Activated CD4-positive, alpha-beta T cell treated with anti-CD3 and anti-CD28 coated beads for 48 hours (primary cell): ENCODE measurements at regions not wholly inside any gene's neighbourhood (a gene's known extent, or its start where the extent isn't known, plus 50 kb on each side); places are given as distances from the start of the nearest gene placed in this dataset.
"Not testable (repeated sequence)": the region's sequence is repeated elsewhere in the genome, so short reads cannot be mapped to it uniquely, and the experiment has no call there.

Experiments used
- DNase-seq: peaks from one replicate; pipeline ENCODE4 v3.0.0-alpha.2; 2020

DNA sequence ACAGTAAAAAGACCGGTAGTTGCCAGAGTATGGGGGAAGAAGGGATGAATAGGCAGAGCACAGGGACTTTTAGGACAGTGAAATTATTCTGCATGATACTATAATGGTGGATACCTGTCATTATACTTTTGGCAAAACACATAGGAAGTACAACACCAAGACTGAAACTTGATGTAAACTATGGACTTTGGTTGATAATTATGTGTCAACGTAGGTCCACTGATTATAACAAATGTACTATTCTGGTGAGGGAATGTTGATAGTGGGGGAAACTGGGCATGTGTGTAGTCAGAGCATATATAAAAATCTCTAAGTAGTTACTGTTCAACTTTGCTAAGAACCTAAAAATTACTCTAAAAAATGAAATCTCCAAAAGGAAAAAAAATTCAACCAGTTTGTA, 629.7 kb downstream of the CCDC85A start:
- no peak for DNase-seq

DNA sequence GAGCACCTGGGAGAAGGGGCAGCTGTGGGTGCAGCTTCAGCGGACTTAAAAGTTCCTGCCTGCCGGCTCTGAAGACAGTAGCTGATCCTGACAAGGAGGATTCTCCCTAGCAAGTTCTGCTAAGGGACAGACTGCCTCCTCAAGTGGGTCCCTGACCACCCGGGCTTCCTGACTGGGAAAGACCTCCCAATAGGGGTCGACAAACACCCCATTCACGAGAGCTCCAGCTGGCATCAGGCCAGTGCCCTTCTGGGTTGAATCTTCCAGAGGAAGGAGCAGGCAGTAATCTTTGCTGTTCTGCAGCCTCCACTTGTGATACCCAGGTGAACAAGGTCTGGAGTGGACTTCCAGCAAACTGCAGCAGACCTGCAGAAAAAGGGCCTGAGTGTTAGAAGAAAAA, 632.9 kb downstream of the CCDC85A start:
- no peak for DNase-seq

DNA sequence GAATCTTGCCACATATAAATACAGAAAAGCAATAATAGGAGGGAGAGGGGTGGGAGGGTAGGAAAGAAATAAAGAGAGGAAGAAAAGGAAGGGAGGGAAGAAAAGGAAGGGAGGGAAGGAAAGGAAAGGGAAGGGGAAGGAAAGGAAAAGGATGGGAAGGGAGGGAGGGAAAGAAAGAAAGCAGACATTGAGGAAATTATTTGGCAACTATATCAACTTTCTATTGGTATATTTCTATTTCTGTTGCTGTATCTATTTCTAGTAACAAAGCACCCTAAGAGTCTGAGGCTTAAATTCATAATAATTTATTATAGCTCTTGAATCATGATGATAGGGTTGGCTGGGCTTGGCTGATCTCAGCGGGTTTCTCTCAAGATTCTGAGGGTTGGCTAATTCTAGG, 648.0 kb downstream of the CCDC85A start:
- no peak for DNase-seq

DNA sequence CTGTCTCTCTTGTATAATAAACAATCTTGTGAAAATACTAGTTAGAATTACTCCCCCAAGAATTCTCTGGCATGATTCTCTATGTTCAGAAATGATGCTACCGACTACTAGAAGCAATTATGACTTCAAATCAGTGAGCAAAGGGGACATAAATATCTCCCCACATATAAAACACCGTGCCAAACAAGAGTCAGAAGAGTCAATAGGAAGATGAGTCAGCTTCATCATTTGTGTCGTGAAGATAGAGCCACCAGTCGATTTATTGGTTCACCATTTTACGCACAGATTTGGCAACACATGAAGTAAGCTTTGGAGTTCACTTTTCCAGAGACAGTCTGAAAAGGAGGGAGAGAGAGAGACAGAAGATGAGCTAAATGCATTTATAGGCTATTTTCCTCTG, 650.9 kb downstream of the CCDC85A start:
- DNase-seq = no peak

DNA sequence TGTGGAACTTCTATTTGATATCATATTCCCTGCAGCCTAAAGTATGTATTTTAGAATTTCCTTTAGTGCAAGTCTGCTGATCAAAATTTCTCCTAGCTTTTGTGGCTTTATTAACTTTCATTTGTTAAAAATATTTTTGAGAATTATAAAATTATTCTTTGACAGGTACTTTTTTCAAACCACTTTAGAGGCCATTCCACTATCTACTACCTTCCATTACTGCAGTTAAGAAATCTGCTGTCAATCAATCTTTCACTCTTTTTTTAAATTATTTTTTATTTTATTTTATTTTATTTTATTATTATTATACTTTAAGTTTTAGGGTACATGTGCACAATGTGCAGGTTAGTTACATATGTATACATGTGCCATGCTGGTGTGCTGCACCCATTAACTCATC, 656.2 kb downstream of the CCDC85A start:
- not testable (repeated sequence) for DNase-seq

DNA sequence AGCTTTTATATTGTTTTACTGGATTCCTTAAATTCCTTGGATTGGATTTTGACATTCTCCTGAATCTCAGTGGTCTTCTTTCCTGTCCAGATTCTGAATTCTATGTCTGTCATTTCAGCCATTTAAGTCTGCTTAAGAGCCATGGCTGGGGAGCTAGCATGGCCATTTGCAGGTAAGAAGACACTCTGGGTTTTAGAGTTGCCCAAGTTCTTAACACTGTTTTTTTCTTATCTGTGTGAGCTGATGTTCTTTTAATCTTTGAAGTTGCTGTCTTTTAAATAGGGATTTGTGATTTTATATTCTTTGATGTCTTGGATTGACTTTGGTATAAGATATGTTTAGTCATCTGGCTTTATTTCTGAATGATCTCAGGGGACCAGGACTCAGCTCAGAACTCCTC, 677.2 kb downstream of the CCDC85A start:
- DNase-seq = no peak

DNA sequence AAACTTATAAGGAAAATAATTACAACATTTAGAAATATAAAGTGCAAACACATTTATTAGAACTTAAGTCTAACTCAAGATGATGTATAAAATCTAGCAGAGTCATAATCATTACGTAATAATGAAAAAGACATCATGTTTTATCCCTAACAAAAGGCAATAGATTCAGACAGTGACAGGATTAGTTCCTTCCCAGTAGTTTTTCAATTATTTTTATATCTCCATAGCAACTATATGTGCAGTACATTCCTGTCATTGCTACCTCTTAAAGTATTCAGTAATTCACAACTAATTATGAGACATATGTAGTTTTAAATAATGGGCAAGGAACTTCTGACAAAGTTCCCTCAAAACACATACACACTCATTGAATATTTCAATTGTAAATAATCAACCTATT, 687.9 kb downstream of the CCDC85A start:
- no peak for DNase-seq

DNA sequence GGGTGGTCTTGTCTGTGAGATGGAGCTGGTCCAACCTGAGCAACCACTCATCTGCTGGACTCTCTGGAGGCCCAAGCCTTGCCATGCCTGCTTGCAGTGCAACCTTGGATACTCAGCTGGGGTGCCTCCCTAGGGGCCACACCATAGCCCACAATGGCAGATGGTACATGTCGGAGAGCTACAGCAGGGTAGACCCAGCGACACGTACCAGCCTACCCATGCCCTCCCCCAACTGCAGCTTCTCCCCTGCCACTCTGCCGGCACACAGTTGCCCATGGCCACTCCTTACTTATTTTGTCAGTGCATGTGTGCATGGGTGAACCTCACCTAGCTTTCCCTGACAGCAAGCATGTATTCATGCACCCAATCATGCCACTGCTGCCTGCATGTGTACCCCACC, 690.9 kb downstream of the CCDC85A start:
- DNase-seq = no peak

DNA sequence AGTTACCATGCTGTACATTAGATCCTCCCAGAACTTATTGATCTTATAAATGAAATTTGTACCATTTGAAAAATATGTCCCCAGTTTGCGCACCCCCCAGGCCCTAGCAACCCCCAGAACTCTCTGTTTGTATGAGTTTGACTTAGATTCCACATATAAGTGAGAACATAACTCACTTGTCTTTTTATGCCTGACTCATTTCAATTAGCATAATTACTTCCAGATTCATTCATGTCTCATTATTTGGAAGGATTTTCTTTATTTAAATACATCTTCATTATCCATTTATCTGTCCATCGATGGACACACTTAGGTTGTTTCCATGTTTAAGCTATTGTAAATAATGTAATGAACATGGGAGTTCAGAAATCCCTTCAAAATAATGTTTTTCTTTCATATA, 705.9 kb downstream of the CCDC85A start:
- no peak for DNase-seq

DNA sequence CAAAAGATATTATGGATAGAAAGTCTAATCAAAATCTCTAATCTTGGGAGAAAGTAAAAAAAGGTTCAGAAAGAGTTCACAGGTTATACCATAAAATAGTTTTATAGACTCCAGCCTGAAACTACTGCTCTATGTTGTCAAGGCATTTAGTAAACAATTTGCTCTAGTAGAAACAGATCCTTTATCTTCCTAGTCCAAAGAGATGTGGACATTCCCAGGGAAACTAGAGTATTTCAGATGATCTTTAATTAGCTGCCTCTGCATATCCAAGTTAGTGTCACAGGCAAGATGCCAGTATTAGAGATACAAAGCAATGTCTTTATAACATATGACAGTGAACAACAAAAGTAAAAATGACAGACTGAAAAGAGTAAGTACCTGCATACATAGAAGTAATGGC, 708.6 kb downstream of the CCDC85A start:
- no peak for DNase-seq

DNA sequence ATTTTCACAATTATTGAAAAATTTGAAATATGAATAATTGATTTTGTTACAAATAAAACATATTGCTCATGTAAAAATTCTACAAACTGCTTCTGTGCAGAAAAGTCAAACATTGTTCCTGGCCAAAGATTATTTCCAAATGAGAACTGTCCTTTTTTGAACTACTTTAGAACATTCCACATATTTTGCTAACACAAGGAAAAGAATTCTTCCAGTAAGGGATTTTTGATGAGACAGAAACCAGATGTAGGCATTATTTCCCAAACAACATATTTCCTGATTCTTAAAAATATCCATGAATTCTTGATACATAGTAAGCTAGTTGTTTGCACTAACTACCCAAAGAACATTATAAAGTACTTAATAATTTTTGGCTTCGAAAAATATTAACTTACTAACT, 715.2 kb downstream of the CCDC85A start:
- no peak for DNase-seq

DNA sequence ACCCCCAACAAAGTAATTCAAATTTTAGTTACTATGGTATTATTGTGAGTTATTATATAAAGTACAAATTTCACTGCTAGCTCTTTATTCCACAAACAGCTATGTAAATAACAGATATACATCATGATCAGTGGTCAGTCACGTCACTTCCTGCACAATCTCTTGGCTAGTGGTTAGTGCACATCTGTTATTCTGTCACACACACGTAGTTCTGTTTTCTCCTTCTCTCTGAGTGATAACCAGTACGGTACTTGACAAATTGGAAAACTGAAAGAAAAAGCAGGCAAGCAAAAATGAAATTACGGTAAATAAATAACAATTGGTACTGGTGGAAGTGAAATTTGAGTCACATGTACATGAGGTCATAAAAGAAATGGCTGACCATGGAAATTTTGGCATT, 728.7 kb downstream of the CCDC85A start:
- DNase-seq = no peak

DNA sequence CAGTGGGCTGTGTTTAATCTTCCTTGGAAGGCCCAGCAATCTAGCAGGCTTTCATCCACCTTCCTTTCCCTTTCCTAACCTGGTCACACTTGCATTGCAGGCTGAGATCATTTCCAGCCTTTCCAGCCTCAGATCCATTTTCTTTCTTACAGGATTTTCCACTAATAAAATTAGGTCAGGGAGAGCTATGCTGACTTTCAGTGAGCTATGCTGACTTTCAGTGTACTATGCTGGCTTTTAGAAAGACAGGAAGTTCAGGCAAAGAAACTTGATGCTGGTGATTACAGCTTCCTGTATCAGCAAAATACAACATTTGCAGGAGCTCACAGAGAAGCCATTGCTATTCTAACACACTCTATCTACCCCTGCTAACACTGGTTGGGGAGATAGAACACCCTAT, 735.0 kb downstream of the CCDC85A start:
- no peak for DNase-seq

DNA sequence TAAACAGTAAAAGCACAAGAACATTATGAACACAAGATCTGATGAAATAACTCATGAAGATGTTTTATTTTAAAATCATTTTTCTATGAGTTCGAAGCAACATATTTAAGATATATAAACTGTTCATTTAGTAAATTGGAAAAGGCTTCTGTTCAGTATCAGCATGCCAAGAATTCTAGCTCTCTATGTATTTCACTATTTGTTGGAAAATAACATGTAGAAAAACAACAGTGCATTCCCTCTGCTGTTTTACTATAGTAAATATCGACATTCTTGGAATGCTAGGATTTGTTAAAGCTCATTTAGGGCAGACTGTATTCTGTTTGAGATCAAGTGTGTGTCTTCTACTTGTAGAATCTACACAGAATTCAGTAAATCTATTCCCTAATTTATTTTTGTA, 750.2 kb downstream of the CCDC85A start:
- no peak for DNase-seq

DNA sequence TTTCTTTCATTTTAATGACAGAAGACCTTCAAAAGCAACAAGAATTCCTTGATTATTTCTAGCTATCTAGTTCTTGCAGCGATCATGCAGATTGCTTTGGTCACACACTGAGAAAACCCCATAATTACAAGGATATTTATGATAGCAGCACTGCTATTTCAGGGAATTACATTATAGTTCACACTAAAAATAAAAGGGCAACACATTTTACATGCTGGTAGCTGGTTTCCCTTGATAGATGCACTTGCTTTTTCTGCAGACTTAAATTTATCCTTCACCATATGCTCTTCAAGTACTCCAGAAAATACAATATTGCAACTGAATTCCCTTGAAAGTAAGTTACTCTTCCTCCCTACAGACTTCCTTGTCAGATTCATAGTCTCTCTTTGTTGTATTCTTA, 751.1 kb downstream of the CCDC85A start:
- no peak for DNase-seq

DNA sequence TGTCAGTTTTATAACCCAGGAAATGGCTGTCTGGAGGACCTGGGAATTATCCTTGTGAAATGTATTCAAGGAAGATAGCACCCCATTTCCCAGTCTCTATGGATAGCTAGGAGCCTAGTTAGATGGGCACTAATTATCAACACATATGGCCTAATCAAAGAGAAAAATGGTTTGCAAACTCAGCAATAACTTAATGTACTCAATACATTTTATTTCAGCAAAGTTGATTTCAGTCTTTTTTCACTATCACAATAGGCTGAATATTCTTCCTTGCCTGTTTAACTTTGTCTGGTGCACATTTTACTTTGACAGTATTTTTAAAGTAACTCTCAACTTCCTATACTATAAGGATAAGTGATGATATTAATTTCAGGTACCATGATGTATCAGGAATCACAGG, 756.3 kb downstream of the CCDC85A start:
- no peak for DNase-seq

DNA sequence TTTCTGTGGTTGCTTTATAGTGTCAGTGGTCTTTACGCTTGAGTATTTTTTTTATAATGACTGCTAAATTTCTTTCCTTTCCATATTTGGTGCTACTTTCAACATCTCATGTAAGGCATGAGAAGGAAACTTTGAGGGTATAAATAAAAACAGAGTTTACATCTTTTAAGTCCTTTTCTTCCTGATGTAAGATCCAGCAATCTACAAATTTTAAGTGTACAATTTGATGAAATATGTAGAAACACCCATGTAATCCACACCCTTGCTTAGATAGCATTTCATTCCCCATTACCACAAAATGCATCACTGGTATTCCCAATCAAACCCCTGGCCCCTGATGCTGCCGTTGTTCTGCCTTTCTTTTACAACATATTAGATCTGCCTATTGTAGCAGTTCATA, 769.1 kb downstream of the CCDC85A start:
- DNase-seq = no peak

DNA sequence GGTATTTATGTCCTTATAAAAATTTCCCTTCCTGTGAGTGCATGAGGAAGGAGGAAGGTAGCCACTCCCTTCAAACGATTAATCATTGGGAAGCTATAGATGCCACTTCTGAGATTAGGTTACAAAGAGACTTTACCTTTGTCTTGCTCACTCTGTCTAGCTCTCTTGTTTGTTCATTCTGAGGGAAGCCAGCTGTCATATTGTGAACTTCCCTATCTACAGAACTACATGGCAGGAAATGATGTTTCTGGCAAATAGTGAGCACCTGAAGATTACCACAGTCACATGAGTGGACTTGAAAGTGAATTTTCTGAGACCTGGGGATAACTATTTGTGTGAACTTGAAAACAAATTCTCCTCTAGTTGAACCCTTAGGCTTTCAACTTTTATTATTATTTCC, 776.8 kb downstream of the CCDC85A start:
- no peak for DNase-seq

DNA sequence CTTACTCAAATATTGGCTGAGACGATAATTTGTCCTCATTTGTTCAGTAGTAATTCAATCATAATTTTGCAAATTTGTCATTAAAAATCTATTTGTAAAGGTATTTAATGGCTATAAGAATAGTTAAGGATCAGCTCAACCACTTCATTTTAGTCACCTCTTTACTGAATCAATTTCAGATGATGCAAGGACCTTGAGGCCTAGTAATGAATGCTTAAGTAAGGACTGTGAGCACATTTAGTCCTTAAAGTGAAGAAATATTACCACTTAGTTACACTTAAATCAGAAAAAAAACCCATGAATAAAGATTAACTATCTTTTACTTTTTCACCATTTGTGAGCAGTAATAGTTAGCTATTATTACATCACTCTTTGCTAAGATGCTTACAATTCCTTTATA, 778.9 kb downstream of the CCDC85A start:
- no peak for DNase-seq

DNA sequence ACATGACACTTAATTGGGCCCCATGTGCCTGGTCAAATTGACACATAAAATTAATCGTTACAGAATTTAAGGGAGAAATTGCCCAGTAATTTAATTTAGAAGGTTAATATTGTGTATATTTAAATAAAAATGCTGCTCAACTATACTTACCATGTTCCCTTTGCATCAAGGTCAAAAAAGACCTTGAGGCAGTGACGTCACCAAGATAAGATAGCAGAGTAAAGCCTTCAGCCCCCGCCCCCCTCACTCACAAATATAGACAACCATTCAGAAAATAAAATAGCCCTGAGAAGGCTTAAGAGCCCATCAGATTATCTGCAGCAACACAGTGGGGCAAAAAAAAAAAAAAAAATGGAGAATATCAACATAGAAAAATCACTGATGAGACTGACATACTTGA, 785.7 kb downstream of the CCDC85A start:
- DNase-seq = no peak

DNA sequence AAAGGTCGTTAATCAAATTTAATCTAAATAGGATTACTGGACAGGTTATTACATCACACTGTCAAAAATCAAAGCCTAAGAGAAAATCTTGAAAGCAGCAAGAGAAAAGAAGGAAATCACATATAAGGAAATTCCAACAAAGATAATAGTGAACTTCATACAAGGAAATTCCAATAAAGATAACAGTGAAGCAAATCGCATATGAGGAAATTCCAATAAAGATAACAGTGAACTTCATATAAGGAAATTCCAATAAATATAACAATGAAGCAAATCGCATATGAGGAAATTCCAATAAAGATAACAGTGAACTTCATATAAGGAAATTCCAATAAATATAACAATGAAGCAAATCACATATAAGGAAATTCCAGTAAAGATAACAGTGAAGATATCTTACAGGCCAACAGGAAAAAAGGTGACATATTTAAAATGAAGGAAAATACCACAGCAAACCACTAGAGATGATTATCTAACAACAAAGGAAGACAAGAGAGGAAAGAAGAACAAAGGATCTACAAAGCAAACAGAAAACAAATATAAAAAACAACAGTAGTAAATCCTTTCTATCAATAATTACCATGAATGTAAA, 787.7 kb downstream of the CCDC85A start:
- no peak for DNase-seq

DNA sequence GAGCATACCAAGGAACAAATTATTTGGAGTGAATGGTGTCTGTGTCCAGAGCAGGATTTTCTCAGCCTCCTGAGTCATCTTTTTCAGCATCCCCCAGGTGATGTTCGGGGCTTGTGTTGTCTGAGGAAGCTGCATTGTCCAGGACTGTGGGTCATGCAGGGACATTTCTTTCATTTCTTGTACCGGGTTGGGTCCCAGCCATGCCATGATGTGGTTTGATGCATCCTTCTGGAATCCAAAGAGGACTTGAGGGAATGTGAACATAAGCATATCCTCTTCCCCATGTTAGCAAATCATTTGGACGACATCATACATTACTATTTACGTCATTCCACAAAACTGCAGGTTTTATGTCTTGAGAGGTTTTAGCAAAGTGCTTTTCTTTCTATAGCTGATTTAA, 797.8 kb downstream of the CCDC85A start:
- no peak for DNase-seq

DNA sequence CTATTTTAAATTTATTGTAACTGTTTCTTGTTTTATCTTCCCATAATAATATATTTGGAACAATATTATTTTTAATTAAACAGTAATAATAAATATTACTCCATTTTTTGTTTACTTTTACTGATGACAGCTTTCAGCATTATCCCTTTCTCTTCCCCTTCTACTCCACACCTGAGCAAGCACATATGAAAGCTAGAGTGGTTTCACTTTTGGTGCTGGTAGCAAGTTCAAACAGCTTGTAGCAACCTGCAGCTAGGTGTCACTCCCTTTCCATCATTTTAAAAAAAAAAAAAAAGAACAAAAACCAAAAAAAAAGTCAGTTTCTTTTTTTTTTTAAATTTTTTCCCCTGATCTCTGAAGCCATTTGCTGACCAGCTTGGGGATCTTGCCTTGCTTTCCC, 801.8 kb downstream of the CCDC85A start:
- no peak for DNase-seq

DNA sequence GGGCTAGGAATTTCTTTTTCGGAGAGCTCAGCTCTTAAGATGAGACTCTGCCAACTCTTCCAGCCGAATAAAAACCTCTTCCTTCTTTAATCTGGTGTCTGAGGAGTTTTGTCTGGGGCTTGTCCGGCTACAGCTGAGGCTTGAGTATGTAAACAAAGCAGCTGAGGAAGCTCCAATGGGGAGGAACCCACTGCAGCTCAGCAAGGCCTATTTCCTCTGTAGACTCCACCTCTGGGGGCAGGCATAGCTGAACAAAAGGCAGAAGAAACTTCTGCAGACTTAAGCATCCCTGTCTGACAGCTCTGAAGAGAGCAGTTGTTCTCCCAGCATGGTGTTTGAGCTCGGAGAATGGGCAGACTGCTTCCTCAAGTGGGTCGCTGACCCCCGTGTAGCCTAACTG, 838.7 kb downstream of the CCDC85A start:
- no peak for DNase-seq

DNA sequence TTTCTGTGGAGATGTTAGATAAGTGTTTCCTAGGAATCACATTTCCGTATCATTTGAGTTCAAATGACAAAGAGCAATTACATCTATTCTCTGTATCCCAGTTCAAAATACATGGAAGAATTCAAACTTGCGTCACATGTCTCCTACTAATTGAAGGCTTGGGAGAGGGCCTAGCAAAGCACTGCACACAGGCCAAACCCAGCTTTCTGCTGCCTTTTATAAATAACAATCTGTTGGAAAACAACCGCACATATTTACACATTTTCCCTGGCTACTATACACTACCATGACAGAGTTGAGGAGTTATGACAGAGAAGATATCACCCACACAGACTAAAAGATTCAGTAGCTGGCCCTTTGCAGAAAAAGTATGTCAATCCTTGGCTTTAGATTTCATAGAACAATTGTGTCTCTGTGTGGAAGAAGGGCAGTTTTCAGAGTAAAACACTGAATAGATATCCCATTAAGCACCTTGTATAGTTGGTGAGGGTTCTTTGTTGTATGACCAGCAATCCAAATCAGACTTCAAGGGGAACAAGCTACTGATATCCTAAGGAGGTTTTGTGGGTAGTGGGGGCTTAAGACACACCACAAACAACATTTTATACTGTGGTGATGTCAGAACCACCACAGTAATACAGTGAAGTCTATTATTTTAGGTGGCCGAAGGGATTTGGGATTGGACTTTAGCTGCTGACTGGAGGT, 861.3 kb downstream of the CCDC85A start:
- DNase-seq = no peak
